SK-N-SH (cell line): ENCODE measurements at regions not wholly inside any gene's neighbourhood (a gene's known extent, or its start where the extent isn't known, plus 50 kb on each side); places are given as distances from the start of the nearest gene placed in this dataset.

ENCODE experiments used
- CTCF ChIP-seq: fragments of 200-600 bp; sonication (generic); IDR thresholded peaks from 2 replicates; pipeline ENCODE4 v1.6.1; 2017; ENCODE audit warnings: antibody characterized with exemption, mild to moderate bottlenecking, moderate library complexity
- EZH2phosphoT487 ChIP-seq: fragments of 200-600 bp; sonication (generic); IDR thresholded peaks from 2 replicates; pipeline ENCODE4 v1.6.1; 2017; ENCODE audit warnings: low read depth, mixed run types, mild to moderate bottlenecking, antibody characterized with exemption, moderate library complexity, borderline replicate concordance
- JUND ChIP-seq: IDR thresholded peaks from 2 replicates; pipeline ENCODE4 v1.4.0; 2012
- MAX ChIP-seq: IDR thresholded peaks from 2 replicates; pipeline ENCODE4 v1.4.0; 2012; ENCODE audit warnings: low read depth
- REST ChIP-seq: IDR thresholded peaks from 2 replicates; pipeline ENCODE4 v1.6.1; 2012; ENCODE audit warnings: mild to moderate bottlenecking, low read depth, low read length, moderate library complexity
- YY1 ChIP-seq: IDR thresholded peaks from 2 replicates; pipeline ENCODE4 v1.4.0; 2012; ENCODE audit warnings: low read depth, mild to moderate bottlenecking

- TF ChIP-seq EZH2phosphoT487 (no peak), REST (no peak), CTCF (no peak), YY1 (no peak), MAX (no peak), JUND (no peak)
Measured at GRCh38 chr5:155631116-155631515, 617.6 kb downstream of the KIF4B start.
